ENCODE measurements at regions not wholly inside any gene's neighbourhood (a gene's known extent, or its start where the extent isn't known, plus 50 kb on each side); places are given as distances from the start of the nearest gene placed in this dataset.

DNA sequence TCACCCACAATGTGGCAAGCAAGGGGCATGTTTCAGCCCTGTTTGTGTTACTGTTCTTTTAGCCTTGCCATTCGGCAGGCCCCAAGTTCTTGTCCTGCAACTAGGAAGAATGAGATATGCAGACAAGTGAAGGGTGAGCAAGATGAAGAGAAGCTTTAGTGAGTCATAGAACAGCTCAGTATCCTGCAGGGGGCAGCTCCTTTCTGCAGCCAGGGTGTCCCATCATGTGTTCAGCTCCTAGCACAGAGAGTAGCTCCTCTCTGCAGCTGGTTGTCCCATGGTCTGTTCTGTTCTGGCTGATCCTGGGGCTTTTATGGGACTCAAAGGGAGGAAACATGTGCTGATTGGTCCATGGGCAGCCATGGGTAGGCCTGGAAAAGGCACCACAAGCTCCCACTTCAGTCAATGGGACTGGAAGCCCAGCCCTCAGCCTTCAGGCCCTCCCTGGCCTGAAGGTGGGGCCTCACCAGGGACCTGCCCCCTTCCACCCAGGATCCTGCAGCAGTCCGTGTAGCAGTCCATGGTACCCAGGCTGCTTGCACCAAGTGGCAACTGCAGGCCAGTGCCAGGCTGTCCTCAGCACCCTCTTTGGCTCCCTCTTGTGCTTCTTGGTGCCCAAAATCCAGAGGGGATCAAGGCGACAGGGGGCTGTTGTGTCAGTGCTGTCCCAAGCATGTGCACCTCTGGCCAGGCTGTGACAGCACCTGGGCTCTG, 326.4 kb downstream of the NR4A2 start:
- TF ChIP-seq, protein P1, sequence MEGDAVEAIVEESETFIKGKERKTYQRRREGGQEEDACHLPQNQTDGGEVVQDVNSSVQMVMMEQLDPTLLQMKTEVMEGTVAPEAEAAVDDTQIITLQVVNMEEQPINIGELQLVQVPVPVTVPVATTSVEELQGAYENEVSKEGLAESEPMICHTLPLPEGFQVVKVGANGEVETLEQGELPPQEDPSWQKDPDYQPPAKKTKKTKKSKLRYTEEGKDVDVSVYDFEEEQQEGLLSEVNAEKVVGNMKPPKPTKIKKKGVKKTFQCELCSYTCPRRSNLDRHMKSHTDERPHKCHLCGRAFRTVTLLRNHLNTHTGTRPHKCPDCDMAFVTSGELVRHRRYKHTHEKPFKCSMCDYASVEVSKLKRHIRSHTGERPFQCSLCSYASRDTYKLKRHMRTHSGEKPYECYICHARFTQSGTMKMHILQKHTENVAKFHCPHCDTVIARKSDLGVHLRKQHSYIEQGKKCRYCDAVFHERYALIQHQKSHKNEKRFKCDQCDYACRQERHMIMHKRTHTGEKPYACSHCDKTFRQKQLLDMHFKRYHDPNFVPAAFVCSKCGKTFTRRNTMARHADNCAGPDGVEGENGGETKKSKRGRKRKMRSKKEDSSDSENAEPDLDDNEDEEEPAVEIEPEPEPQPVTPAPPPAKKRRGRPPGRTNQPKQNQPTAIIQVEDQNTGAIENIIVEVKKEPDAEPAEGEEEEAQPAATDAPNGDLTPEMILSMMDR (IDR thresholded peaks at IDR 0.05): no peak
- TF ChIP-seq POLR2A (IDR thresholded peaks at IDR 0.05): no peak
- WGBS, 4 donors: 62 to 100% (median 82%) methylated on average over 1 to 3 of the region's 3 CpGs
- H3K9me3 ChIP-seq: peaks cover 0 to 13% (median under 1%) of the 10 kb centered on the region in 12 donors
- intact Hi-C loops (cut with DNase I): no loop called here
- H3K27me3 ChIP-seq: no peaks in the 10 kb centered on the region
- ATAC-seq (peak in 1 of 4 donors; percentile 49), DNase-seq (peak in 1 of 5 donors; percentile 51)
- no peaks in the 10 kb centered on the region for H3K4me1 ChIP-seq
- no peaks in the 10 kb centered on the region for H3K36me3 ChIP-seq
- H3K4me3 ChIP-seq: no peak overlapping the region
- no peak overlapping the region for H3K27ac ChIP-seq

DNA sequence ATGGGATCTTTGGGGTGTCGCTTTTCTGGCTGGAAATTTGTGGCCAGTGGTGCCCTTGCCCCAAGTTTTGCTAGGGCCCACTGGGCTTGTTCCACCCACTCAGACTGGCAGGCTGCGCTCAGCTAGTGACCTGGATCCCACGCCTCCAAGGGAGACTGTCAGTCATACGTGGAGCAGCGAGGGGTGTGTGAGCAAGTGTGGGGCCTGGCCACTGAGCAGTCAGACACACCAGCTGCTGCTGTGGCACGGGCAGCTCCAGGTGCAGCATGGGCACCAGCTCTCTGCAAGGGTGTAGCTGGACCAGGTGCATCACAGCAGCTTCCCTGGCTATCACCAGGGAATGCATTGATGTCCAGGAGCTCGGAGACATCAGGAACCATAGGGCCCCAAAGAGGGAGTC, 327.0 kb downstream of the NR4A2 start:
- 83 to 92% (median 84%) methylated on average over 3 to 7 of the region's 7 CpGs for WGBS, 4 donors
- peak in 1 of 5 donors; percentile 62 for DNase-seq
- no peaks in the 10 kb centered on the region for H3K4me1 ChIP-seq

DNA sequence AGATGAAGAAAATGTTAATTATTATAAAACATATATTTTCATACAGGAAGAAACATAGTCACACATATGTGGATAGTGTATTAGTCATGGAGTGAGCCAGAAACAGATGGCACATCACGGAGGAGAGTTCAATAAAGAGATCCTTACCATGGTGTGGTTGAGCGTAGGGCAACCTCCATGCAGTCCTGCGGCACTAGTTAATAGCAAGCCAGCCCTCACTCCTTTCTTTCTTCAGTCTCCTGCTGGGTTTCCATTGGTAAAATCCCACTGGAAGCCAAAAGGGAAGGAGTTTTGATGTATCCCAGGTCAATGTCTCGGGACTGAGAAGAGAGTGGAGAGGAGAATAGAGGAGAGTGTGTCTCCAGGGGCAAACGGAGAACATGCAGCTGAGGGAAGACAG, 328.1 kb downstream of the NR4A2 start:
- Histone ChIP-seq H3K27ac (no peak overlapping the region), H3K27me3 (no peaks in the 10 kb centered on the region), H3K9me3 (no peaks in the 10 kb centered on the region), H3K36me3 (no peaks in the 10 kb centered on the region), H3K4me3 (no peak overlapping the region), H3K4me1 (no peaks in the 10 kb centered on the region)
- ATAC-seq (no peak), DNase-seq (no peak)
- intact Hi-C loops (cut with DNase I): no loop called here
- 69 to 76% (median 71%) methylated on average over 5 of the region's 5 CpGs for WGBS, 4 donors
- no peak for TF ChIP-seq POLR2A (IDR thresholded peaks at IDR 0.05)
- TF ChIP-seq, protein P1 (IDR thresholded peaks at IDR 0.05): no peak

More for the DNA sequence above, 327.0 kb downstream of the NR4A2 start:
- Histone ChIP-seq H3K9me3 (peaks cover 0 to 7% (median 0%) of the 10 kb centered on the region in 12 donors), H3K4me3 (no peak overlapping the region), H3K36me3 (no peaks in the 10 kb centered on the region), H3K27me3 (no peaks in the 10 kb centered on the region), H3K27ac (no peak overlapping the region)
- peak in 1 of 4 donors; percentile 44 for ATAC-seq
- intact Hi-C loops (cut with DNase I): no loop called here
- TF ChIP-seq, protein P1 (IDR thresholded peaks at IDR 0.05): no peak
- TF ChIP-seq POLR2A (IDR thresholded peaks at IDR 0.05): no peak

GRCh38 chr2:156003780-156004179, 328.7 kb downstream of the NR4A2 start:
- no peak overlapping the region for H3K27ac ChIP-seq
- H3K4me3 ChIP-seq: no peak overlapping the region
- H3K9me3 ChIP-seq: no peaks in the 10 kb centered on the region
- no peaks in the 10 kb centered on the region for H3K4me1 ChIP-seq
- DNase-seq (no peak), ATAC-seq (no peak)
- 76 to 79% (median 77%) methylated on average over 4 of the region's 4 CpGs for WGBS, 4 donors
- no peak for TF ChIP-seq POLR2A (IDR thresholded peaks at IDR 0.05)
- TF ChIP-seq, protein P1 (IDR thresholded peaks at IDR 0.05): no peak
- intact Hi-C loops (cut with DNase I): no loop called here
- no peaks in the 10 kb centered on the region for H3K36me3 ChIP-seq
- H3K27me3 ChIP-seq: no peaks in the 10 kb centered on the region

All from heart left ventricle (tissue), 16 donors.